ENCODE measurements at regions not wholly inside any gene's neighbourhood (a gene's known extent, or its start where the extent isn't known, plus 50 kb on each side); places are given as distances from the start of the nearest gene placed in this dataset.

- DNase-seq (ENCODE audit: low read depth) = no peak
These were observed 168.9 kb upstream of the NOVA1 start for GRCh38 chr14:26766726-26767125.

- peak; percentile 16 for DNase-seq (ENCODE audit: low read depth)
These were observed 176.2 kb upstream of the NOVA1 start for GRCh38 chr14:26773906-26774593.

GRCh38 chr14:26775765-26776563 lies 178.1 kb upstream of the NOVA1 start:
- peak; percentile 76 for DNase-seq (ENCODE audit: low read depth)

GRCh38 chr14:26791117-26791806 lies 193.4 kb upstream of the NOVA1 start:
- no peak for DNase-seq (ENCODE audit: low read depth)

GRCh38 chr14:26794731-26795130 lies 196.9 kb upstream of the NOVA1 start:
- peak; percentile 23 for DNase-seq (ENCODE audit: low read depth)

GRCh38 chr14:26808407-26808806 lies 210.6 kb upstream of the NOVA1 start:
- peak; percentile 21 for DNase-seq (ENCODE audit: low read depth)

GRCh38 chr14:26810631-26811030 lies 212.8 kb upstream of the NOVA1 start:
- no peak for DNase-seq (ENCODE audit: low read depth)

- peak; percentile 67 for DNase-seq (ENCODE audit: low read depth)
These were observed 214.0 kb upstream of the NOVA1 start for GRCh38 chr14:26811756-26812305.

GRCh38 chr14:26820138-26820537 lies 222.3 kb upstream of the NOVA1 start:
- DNase-seq (ENCODE audit: low read depth) = no peak

- no peak for DNase-seq (ENCODE audit: low read depth)
These were observed 222.7 kb upstream of the NOVA1 start for GRCh38 chr14:26820572-26820971.

GRCh38 chr14:26828741-26829140 lies 230.9 kb upstream of the NOVA1 start:
- DNase-seq (ENCODE audit: low read depth) = no peak

GRCh38 chr14:26833621-26834176 lies 235.9 kb upstream of the NOVA1 start:
- DNase-seq (ENCODE audit: low read depth) = peak; percentile 55

- DNase-seq (ENCODE audit: low read depth) = no peak
These were observed 238.2 kb upstream of the NOVA1 start for GRCh38 chr14:26835979-26836570.

GRCh38 chr14:26839481-26839880 lies 241.6 kb upstream of the NOVA1 start:
- no peak for DNase-seq (ENCODE audit: low read depth)

GRCh38 chr14:26841326-26841725 lies 243.5 kb upstream of the NOVA1 start:
- DNase-seq (ENCODE audit: low read depth) = peak; percentile 73

- peak; percentile 100 for DNase-seq (ENCODE audit: low read depth)
These were observed 244.3 kb upstream of the NOVA1 start for GRCh38 chr14:26841920-26842741.

GRCh38 chr14:26845151-26845818 lies 247.5 kb upstream of the NOVA1 start:
- DNase-seq (ENCODE audit: low read depth) = peak; percentile 68

- DNase-seq (ENCODE audit: low read depth) = peak; percentile 73
These were observed 248.6 kb upstream of the NOVA1 start for GRCh38 chr14:26846388-26846787.

GRCh38 chr14:26849514-26849913 lies 251.7 kb upstream of the NOVA1 start:
- no peak for DNase-seq (ENCODE audit: low read depth)

- no peak for DNase-seq (ENCODE audit: low read depth)
These were observed 254.0 kb upstream of the NOVA1 start for GRCh38 chr14:26851793-26852192.

Measured in renal cortical epithelial cell (primary cell).